ENCODE measurements at regions not wholly inside any gene's neighbourhood (a gene's known extent, or its start where the extent isn't known, plus 50 kb on each side); places are given as distances from the start of the nearest gene placed in this dataset.

DNA sequence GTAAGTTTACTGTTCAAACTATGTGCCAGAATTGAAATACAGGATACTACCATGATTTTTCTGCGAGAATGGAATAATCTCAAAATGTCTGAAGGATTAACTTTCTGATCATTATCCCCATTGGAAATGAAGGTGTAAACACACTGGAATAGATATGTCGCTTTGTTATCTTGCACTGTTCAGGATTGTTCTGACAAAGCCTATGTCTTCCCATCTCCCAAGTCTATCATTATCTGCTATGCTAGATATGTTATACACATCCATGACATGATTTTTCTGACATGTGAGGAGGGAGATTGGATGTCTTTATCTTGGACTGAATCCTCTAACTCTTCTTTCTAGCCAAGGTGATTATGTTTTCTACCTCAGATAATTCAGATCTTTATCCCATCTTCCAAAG, 1239.3 kb upstream of the ADGRL4 start:
- no peak for DNase-seq (ENCODE audit: low read depth)
- H3K4me3 ChIP-seq (ENCODE audit: low read depth, low read length), result no peak overlapping the region

DNA sequence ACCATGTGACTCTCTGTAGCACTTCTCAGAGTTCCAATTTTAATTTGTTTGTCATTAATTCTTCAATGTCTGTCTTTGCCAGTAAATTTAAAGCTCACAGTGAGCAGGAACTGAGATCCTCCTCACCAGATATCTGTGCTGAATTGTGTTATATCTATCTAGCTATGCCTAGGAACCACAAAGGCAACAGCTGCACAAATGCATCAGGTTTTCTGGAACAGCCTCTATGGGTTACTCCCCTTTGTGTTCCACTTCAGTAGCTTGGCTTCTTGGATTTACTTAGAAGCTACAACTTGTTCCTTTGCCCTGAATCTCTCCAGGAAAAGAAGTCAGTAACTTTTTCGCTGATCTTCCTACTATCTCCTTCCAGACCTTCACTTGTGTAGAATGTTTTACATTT, 1237.8 kb upstream of the ADGRL4 start:
- no peak overlapping the region for H3K4me3 ChIP-seq (ENCODE audit: low read depth, low read length)
- DNase-seq (ENCODE audit: low read depth), result no peak

DNA sequence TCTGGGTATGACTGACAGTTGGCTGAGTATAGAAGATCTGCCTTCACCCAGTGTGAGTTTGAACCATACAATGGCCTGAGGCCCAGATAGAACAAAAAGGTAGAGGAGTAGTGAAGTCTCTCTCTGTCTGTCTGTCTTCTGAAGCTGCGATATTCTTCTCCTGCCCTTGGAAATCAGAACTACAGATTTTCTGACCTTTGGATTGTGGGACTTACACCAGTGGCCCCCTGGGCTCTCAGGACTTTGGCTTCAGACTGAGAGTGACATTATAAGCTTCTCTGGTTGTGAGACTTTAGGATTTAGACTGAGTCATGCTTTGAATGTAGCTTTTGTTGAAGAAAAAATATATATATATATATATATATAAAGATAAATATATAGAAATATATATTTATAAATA, 1235.0 kb upstream of the ADGRL4 start:
- DNase-seq (ENCODE audit: low read depth), result no peak
- no peak overlapping the region for H3K4me3 ChIP-seq (ENCODE audit: low read depth, low read length)

DNA sequence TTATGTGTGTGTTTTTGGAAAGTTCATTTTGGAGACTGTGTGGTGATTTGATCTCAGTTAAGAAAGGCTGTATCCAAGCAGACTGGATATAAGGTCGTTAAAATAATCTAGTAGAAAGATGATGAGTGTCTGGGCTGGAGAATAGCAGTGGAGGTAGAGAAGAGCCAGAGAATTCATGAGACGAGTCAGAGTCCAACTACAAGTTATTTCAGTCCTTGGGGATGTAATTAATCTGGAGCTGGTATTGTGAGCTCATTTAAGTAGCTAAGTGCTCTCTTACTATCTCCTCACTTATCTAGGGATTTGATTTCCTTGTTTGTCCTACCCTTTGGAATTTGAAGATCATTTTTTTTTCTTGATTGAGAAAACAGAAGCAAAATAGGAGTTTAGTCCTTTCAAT, 1219.0 kb upstream of the ADGRL4 start:
- no peak for DNase-seq (ENCODE audit: low read depth)
- no peak overlapping the region for H3K4me3 ChIP-seq (ENCODE audit: low read depth, low read length)

GRCh38 chr1:80221319-80221718, 1214.8 kb upstream of the ADGRL4 start:
- H3K4me3 ChIP-seq (ENCODE audit: low read depth, low read length), result no peak overlapping the region
- no peak for DNase-seq (ENCODE audit: low read depth)

GRCh38 chr1:80218112-80218511, 1211.6 kb upstream of the ADGRL4 start:
- DNase-seq (ENCODE audit: low read depth), result peak; percentile 19
- no peak overlapping the region for H3K4me3 ChIP-seq (ENCODE audit: low read depth, low read length)

DNA sequence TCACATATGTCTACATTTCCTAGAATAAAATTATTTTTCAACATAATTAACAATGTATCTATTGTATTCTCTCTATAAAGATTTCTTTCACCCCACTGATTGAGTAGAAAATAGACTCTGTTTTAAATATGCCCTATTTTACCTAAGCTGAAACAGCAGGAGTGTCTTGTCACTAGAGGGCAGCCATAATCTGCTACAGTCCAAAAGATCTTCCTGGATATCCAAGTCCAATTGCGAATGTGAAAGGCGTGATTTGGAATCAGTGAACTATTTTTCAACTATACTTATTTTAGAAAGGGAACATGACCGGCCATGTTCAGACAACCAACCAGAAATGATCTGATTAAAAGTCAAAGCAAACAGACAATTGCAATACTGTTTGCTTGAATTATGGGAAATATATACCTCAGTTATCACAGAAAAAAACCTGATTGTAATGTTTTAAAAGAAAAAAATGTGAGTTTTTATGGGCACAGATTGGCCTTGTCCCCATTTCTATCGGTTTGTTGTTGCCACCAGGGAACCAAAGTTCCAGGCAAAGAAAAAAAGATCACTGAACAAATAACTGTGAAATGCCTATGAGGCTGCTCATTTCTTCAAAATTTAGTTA, 1211.0 kb upstream of the ADGRL4 start:
- peak; percentile 60 for DNase-seq (ENCODE audit: low read depth)
- H3K4me3 ChIP-seq (ENCODE audit: low read depth, low read length), result no peak overlapping the region

GRCh38 chr1:80214888-80215540, 1208.5 kb upstream of the ADGRL4 start:
- no peak overlapping the region for H3K4me3 ChIP-seq (ENCODE audit: low read depth, low read length)
- no peak for DNase-seq (ENCODE audit: low read depth)

- H3K4me3 ChIP-seq (ENCODE audit: low read depth, low read length), result no peak overlapping the region
- DNase-seq (ENCODE audit: low read depth), result no peak
Measured at GRCh38 chr1:80212948-80213347, 1206.4 kb upstream of the ADGRL4 start.

- no peak for DNase-seq (ENCODE audit: low read depth)
- H3K4me3 ChIP-seq (ENCODE audit: low read depth, low read length), result no peak overlapping the region
Measured at GRCh38 chr1:80211691-80212380, 1205.3 kb upstream of the ADGRL4 start.

- DNase-seq (ENCODE audit: low read depth), result no peak
- no peak overlapping the region for H3K4me3 ChIP-seq (ENCODE audit: low read depth, low read length)
Measured at GRCh38 chr1:80202118-80202517, 1195.6 kb upstream of the ADGRL4 start.

- DNase-seq (ENCODE audit: low read depth), result no peak
- H3K4me3 ChIP-seq (ENCODE audit: low read depth, low read length), result no peak overlapping the region
Measured at GRCh38 chr1:80194221-80194620, 1187.7 kb upstream of the ADGRL4 start.

DNA sequence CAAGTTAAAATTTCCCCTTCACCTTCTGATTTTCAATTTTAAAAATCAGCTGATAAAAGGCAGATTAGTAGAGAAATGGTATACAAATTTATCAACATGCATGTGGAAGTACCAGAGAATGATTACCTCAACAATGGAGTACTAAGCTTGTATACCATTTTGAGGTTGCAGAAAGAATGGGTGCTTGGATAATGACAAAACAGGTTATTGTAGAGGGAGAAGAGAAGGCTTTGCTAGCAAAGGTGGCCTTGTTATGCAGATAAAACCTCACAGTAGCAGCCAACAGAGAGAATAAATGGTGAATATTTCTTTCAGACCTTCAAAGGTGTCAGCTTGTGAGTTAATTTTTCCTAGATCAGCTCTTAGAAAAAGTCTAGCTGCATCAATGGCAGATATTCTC, 1174.9 kb upstream of the ADGRL4 start:
- no peak for DNase-seq (ENCODE audit: low read depth)
- H3K4me3 ChIP-seq (ENCODE audit: low read depth, low read length), result no peak overlapping the region

DNA sequence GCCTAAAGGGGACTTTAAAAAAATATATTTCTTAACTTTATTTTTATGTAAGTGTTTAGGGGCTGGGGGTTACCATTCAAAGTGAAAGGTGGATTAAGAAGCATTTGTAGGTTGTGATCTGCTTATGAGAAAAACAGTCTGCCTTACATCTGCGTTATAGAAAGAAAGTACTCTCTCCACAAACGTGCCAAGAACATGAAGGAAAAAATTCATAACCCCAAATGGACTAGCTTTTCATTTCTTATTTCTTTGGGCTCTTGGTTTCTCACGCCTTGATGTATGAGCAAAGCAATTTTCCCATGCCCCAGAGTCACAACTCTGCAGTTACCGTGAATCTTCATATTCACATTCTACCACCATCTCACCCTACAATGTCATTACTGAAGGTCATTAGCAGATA, 1165.1 kb upstream of the ADGRL4 start:
- H3K4me3 ChIP-seq (ENCODE audit: low read depth, low read length), result no peak overlapping the region
- no peak for DNase-seq (ENCODE audit: low read depth)

DNA sequence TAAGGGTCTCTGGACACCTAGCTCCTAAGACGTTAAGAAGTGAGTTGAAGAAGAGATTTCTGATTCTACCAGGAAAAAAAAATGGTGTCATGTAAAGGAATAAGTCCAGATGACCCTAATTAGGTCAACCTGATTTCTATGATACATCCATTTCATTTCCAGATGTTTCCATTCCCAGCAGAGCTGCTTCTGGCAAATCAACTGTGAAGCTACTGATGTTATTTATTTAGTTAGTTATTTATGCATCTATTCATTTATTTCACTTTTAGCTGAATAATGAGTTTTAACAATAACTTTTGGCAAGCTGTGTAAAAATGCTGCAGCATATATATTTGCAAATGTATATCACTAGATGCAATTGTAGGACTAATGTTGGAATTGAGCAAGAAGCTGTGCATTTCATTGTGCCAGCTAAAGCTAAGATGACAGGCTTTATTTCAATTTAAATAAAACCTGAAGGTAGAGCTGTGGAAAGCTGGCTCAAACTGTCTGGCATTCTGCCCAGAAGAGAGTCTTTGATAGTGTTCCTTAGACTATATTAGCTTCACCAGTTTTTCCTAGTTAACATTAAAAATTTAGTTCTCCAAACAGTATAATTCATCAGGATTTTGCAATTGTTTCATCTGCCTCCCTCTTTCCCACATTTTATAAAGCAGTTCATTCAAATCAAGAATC, 1164.4 kb upstream of the ADGRL4 start:
- no peak overlapping the region for H3K4me3 ChIP-seq (ENCODE audit: low read depth, low read length)
- DNase-seq (ENCODE audit: low read depth), result peak; percentile 38

DNA sequence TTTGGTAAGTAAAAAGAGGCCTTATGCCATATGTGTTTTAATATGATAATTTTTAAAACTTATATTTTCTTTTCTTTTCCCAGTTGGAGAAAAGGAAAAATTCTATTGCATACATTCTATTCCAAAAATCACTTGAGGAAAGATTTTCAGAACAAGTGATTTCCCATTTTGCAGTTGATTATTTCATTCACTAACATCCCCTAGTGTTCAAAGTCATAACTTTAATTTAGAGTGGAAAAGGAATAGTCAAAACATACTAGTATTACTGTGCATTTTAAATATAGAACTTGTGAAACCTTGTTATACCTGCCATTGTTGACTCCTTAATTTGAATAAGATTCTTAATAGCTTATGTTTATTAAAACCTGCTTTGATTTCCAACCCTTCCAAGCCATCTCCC, 1157.6 kb upstream of the ADGRL4 start:
- no peak for DNase-seq (ENCODE audit: low read depth)

DNA sequence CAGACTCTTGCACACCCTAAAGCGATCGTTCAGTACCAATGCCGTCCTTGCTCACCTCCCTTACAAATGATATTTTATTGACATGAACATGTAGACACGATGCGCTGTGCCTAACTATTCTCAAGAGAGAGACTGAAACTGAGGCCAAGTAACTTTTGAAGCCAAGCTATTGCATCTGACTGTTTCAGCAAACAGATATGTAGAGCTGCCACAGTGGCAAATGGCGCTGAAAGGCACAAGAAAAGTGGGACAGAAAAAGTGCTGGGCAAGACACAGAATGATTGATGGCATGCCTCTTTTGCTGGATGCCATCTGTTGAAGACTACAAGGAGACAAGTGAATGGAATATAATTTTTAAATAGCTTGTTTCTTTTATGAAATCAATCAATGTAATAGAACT, 1157.2 kb upstream of the ADGRL4 start:
- DNase-seq (ENCODE audit: low read depth), result no peak
- no peak overlapping the region for H3K4me3 ChIP-seq (ENCODE audit: low read depth, low read length)

More for the DNA sequence above, 1157.6 kb upstream of the ADGRL4 start:
- no peak overlapping the region for H3K4me3 ChIP-seq (ENCODE audit: low read depth, low read length)

- no peak overlapping the region for H3K4me3 ChIP-seq (ENCODE audit: low read depth, low read length)
- no peak for DNase-seq (ENCODE audit: low read depth)
Measured at GRCh38 chr1:80158771-80159170, 1152.2 kb upstream of the ADGRL4 start.

DNA sequence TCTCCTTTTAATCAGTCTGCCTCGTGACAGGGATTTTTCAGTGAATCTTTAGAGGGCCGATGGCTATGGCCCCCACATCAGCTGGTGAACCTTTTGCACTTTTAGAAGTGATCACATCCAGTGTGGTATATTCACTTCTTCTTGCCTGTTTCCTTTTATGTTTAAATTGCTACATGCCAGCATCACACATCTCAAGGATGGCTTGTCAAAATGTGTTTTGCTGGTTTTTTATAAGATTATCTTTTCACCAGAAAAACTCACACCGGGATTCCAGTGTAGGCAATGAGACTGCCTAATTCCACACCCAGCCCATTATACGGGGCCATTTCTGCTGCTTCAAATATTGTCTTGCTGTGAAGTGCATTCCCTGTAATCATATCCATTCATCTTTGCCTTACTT, 1151.7 kb upstream of the ADGRL4 start:
- H3K4me3 ChIP-seq (ENCODE audit: low read depth, low read length), result no peak overlapping the region
- no peak for DNase-seq (ENCODE audit: low read depth)

DNA sequence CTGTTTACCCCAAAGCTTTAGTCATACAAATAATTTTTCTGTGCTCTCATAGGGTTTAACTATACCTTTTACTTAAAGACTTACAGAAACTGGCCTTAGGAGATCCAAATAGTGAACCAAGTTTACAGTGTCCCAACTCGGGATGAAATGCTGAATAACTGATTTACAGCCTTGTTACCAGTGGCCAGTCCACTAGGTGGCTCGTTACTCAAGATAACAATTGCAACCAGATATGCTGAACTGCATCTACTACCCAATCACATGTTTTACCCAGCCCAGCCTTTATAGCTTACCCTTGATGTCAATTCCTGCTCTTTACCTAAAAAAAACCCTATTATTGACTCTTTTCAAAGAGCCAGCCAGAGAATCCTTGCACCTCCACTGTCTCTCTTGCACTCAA, 1148.8 kb upstream of the ADGRL4 start:
- DNase-seq (ENCODE audit: low read depth), result no peak
- no peak overlapping the region for H3K4me3 ChIP-seq (ENCODE audit: low read depth, low read length)

Measured in skeletal muscle cell (primary cell).